ENCODE measurements at regions not wholly inside any gene's neighbourhood (a gene's known extent, or its start where the extent isn't known, plus 50 kb on each side); places are given as distances from the start of the nearest gene placed in this dataset.

GRCh38 chr4:26126994-26127393, 193.8 kb upstream of the RBPJ start:
- Histone ChIP-seq H3K27me3 (ENCODE audit: control insufficient read depth, insufficient read depth, low read length) (no peaks in the 10 kb centered on the region), H3K4me3 (ENCODE audit: low read depth, low read length) (no peak overlapping the region), H3K36me3 (ENCODE audit: control insufficient read depth, insufficient read depth, low read length) (no peaks in the 10 kb centered on the region)
- no peak for TF ChIP-seq CTCF (IDR thresholded peaks at IDR 0.05; ENCODE audit: insufficient read depth, low read length, poor library complexity, severe bottlenecking)
- no peak for DNase-seq (ENCODE audit: low read depth)

- no peak for TF ChIP-seq CTCF (IDR thresholded peaks at IDR 0.05; ENCODE audit: insufficient read depth, low read length, poor library complexity, severe bottlenecking)
- no peak for DNase-seq (ENCODE audit: low read depth)
- H3K36me3 ChIP-seq (ENCODE audit: control insufficient read depth, insufficient read depth, low read length) = no peaks in the 10 kb centered on the region
- no peak overlapping the region for H3K4me3 ChIP-seq (ENCODE audit: low read depth, low read length)
- no peaks in the 10 kb centered on the region for H3K27me3 ChIP-seq (ENCODE audit: control insufficient read depth, insufficient read depth, low read length)
Observed at GRCh38 chr4:26127851-26128337, 192.9 kb upstream of the RBPJ start.

GRCh38 chr4:26130173-26130572, 190.6 kb upstream of the RBPJ start:
- Histone ChIP-seq H3K4me3 (ENCODE audit: low read depth, low read length) (no peak overlapping the region), H3K36me3 (ENCODE audit: control insufficient read depth, insufficient read depth, low read length) (no peaks in the 10 kb centered on the region), H3K27me3 (ENCODE audit: control insufficient read depth, insufficient read depth, low read length) (no peaks in the 10 kb centered on the region)
- DNase-seq (ENCODE audit: low read depth) = no peak
- no peak for TF ChIP-seq CTCF (IDR thresholded peaks at IDR 0.05; ENCODE audit: insufficient read depth, low read length, poor library complexity, severe bottlenecking)

- TF ChIP-seq CTCF (IDR thresholded peaks at IDR 0.05; ENCODE audit: insufficient read depth, low read length, poor library complexity, severe bottlenecking) = no peak
- DNase-seq (ENCODE audit: low read depth) = no peak
- Histone ChIP-seq H3K36me3 (ENCODE audit: control insufficient read depth, insufficient read depth, low read length) (no peaks in the 10 kb centered on the region), H3K27me3 (ENCODE audit: control insufficient read depth, insufficient read depth, low read length) (no peaks in the 10 kb centered on the region), H3K4me3 (ENCODE audit: low read depth, low read length) (no peak overlapping the region)
Observed at GRCh38 chr4:26130841-26131432, 189.9 kb upstream of the RBPJ start.

GRCh38 chr4:26131711-26132110, 189.1 kb upstream of the RBPJ start:
- H3K36me3 ChIP-seq (ENCODE audit: control insufficient read depth, insufficient read depth, low read length) = no peaks in the 10 kb centered on the region
- DNase-seq (ENCODE audit: low read depth) = no peak
- TF ChIP-seq CTCF (IDR thresholded peaks at IDR 0.05; ENCODE audit: insufficient read depth, low read length, poor library complexity, severe bottlenecking) = no peak
- H3K27me3 ChIP-seq (ENCODE audit: control insufficient read depth, insufficient read depth, low read length) = no peaks in the 10 kb centered on the region
- no peak overlapping the region for H3K4me3 ChIP-seq (ENCODE audit: low read depth, low read length)

GRCh38 chr4:26132858-26133257, 188.0 kb upstream of the RBPJ start:
- Histone ChIP-seq H3K4me3 (ENCODE audit: low read depth, low read length) (no peak overlapping the region), H3K27me3 (ENCODE audit: control insufficient read depth, insufficient read depth, low read length) (no peaks in the 10 kb centered on the region), H3K36me3 (ENCODE audit: control insufficient read depth, insufficient read depth, low read length) (no peaks in the 10 kb centered on the region)
- DNase-seq (ENCODE audit: low read depth) = no peak
- TF ChIP-seq CTCF (IDR thresholded peaks at IDR 0.05; ENCODE audit: insufficient read depth, low read length, poor library complexity, severe bottlenecking) = no peak
